SU-DHL-6 (cell line): ENCODE measurements at regions not wholly inside any gene's neighbourhood (a gene's known extent, or its start where the extent isn't known, plus 50 kb on each side); places are given as distances from the start of the nearest gene placed in this dataset.

Experiments
- H2AFZ ChIP-seq: fragments of 200-600 bp; sonication (generic); 2 replicates; pipeline ENCODE4 v1.6.1; 2014; ENCODE audit warnings: low read depth, mild to moderate bottlenecking, moderate library complexity, mixed read lengths, antibody characterized with exemption, low read length; ENCODE audit not compliant: severe bottlenecking
- H3F3A ChIP-seq: fragments of 200-600 bp; shearing (Covaris generic); 2 replicates; pipeline ENCODE4 v1.6.0; 2016; ENCODE audit warnings: antibody characterized with exemption, mild to moderate bottlenecking; ENCODE audit not compliant: insufficient read depth
- H3K27ac ChIP-seq: fragments of 200-600 bp; sonication (generic); 2 replicates; pipeline ENCODE4 v1.5.1; 2016; ENCODE audit warnings: low read depth, mild to moderate bottlenecking, low read length, moderate library complexity, mixed read lengths
- H3K27me3 ChIP-seq: fragments of 200-600 bp; sonication (generic), shearing (Covaris generic); 2 replicates; pipeline ENCODE4 v1.6.0; 2014; ENCODE audit warnings: mild to moderate bottlenecking, low read length
- H3K36me3 ChIP-seq: fragments of 200-600 bp; sonication (generic); 2 replicates; pipeline ENCODE4 v1.6.1; 2014; ENCODE audit warnings: mild to moderate bottlenecking, low read length, mixed read lengths
- H3K4me2 ChIP-seq: fragments of 300-600, 200-600 bp; shearing (Covaris generic), sonication (generic); 2 replicates; pipeline ENCODE4 v1.6.0; 2014; ENCODE audit warnings: low read length, low read depth, mild to moderate bottlenecking; ENCODE audit not compliant: poor library complexity, severe bottlenecking
- H3K4me3 ChIP-seq: fragments of 200-600 bp; sonication (generic); 2 replicates; pipeline ENCODE4 v1.5.1; 2014; ENCODE audit warnings: antibody characterized with exemption, low read length, mild to moderate bottlenecking, mixed read lengths; ENCODE audit not compliant: insufficient read depth, poor library complexity, severe bottlenecking
- H3K79me2 ChIP-seq: fragments of 200-600 bp; sonication (generic); 2 replicates; pipeline ENCODE4 v1.6.1; 2014; ENCODE audit warnings: mild to moderate bottlenecking, low read length, moderate library complexity; ENCODE audit not compliant: insufficient read depth
- H3K9ac ChIP-seq: fragments of 200-600 bp; sonication (generic); 2 replicates; pipeline ENCODE4 v1.7.0; 2014; ENCODE audit warnings: mild to moderate bottlenecking, low read length
- H3K9me2 ChIP-seq: fragments of 200-600 bp; sonication (generic); replicated peaks from 2 replicates; pipeline ENCODE4 v1.6.1; 2014; ENCODE audit warnings: low read length; ENCODE audit not compliant: insufficient read depth
- H3K9me3 ChIP-seq: fragments of 200-600 bp; sonication (generic); 2 replicates; pipeline ENCODE4 v1.6.1; 2014; ENCODE audit warnings: low read length, mixed read lengths; ENCODE audit not compliant: insufficient read depth
- H4K20me1 ChIP-seq: fragments of 200-600 bp; sonication (generic); 2 replicates; pipeline ENCODE4 v1.6.1; 2014; ENCODE audit warnings: low read depth, mild to moderate bottlenecking, antibody characterized with exemption, low read length, moderate library complexity, mixed read lengths
- CTCF ChIP-seq: fragments of 200-600 bp; sonication (generic); IDR thresholded peaks from one replicate; pipeline ENCODE4 v1.5.1; 2017; ENCODE audit warnings: antibody characterized with exemption, mild to moderate bottlenecking, low read length, moderate library complexity; ENCODE audit not compliant: insufficient read depth, poor library complexity, severe bottlenecking
- EZH2phosphoT487 ChIP-seq: fragments of 200-600 bp; sonication (generic), shearing (Covaris generic); conservative IDR thresholded peaks from 2 replicates; pipeline ENCODE4 v1.6.1; 2018; ENCODE audit warnings: mild to moderate bottlenecking, antibody characterized with exemption, low read length, moderate library complexity, mixed read lengths

- Histone ChIP-seq H2AFZ (no peak overlapping the region), H3K9me2 (no peaks in the 10 kb centered on the region), H3K4me3 (no peak overlapping the region), H3K4me2 (no peak overlapping the region), H3K79me2 (no peaks in the 10 kb centered on the region), H3K9ac (no peak overlapping the region), H3K27ac (no peak overlapping the region), H4K20me1 (no peaks in the 10 kb centered on the region), H3F3A (no peaks in the 10 kb centered on the region), H3K36me3 (no peaks in the 10 kb centered on the region), H3K9me3 (no peaks in the 10 kb centered on the region), H3K27me3 (no peaks in the 10 kb centered on the region)
- TF ChIP-seq EZH2phosphoT487 (no peak), CTCF (no peak)
These were observed 597.7 kb downstream of the CCDC171 start for GRCh38 chr9:16150501-16150900.

GRCh38 chr9:16150938-16151650, 598.3 kb downstream of the CCDC171 start:
- TF ChIP-seq CTCF, result no peak
- no peak for TF ChIP-seq EZH2phosphoT487
- Histone ChIP-seq H3K4me3 (no peak overlapping the region), H3K9ac (no peak overlapping the region), H3K36me3 (no peaks in the 10 kb centered on the region), H3K27ac (no peak overlapping the region), H3K9me3 (no peaks in the 10 kb centered on the region), H2AFZ (no peak overlapping the region), H3K79me2 (no peaks in the 10 kb centered on the region), H3K9me2 (no peaks in the 10 kb centered on the region), H3K27me3 (no peaks in the 10 kb centered on the region), H4K20me1 (no peaks in the 10 kb centered on the region), H3F3A (no peaks in the 10 kb centered on the region), H3K4me2 (no peak overlapping the region)

- H3K27ac ChIP-seq, result no peak overlapping the region
- no peak overlapping the region for H2AFZ ChIP-seq
- H4K20me1 ChIP-seq, result no peaks in the 10 kb centered on the region
- TF ChIP-seq EZH2phosphoT487, result no peak
- no peak for TF ChIP-seq CTCF
- no peaks in the 10 kb centered on the region for H3F3A ChIP-seq
- no peaks in the 10 kb centered on the region for H3K9me2 ChIP-seq
- H3K79me2 ChIP-seq, result no peaks in the 10 kb centered on the region
- no peak overlapping the region for H3K4me3 ChIP-seq
- H3K27me3 ChIP-seq, result no peaks in the 10 kb centered on the region
- no peak overlapping the region for H3K9ac ChIP-seq
- no peaks in the 10 kb centered on the region for H3K9me3 ChIP-seq
- no peak overlapping the region for H3K4me2 ChIP-seq
- H3K36me3 ChIP-seq, result no peaks in the 10 kb centered on the region
These were observed 599.6 kb downstream of the CCDC171 start for GRCh38 chr9:16152276-16153101.
